ENCODE measurements at regions not wholly inside any gene's neighbourhood (a gene's known extent, or its start where the extent isn't known, plus 50 kb on each side); places are given as distances from the start of the nearest gene placed in this dataset.

DNA sequence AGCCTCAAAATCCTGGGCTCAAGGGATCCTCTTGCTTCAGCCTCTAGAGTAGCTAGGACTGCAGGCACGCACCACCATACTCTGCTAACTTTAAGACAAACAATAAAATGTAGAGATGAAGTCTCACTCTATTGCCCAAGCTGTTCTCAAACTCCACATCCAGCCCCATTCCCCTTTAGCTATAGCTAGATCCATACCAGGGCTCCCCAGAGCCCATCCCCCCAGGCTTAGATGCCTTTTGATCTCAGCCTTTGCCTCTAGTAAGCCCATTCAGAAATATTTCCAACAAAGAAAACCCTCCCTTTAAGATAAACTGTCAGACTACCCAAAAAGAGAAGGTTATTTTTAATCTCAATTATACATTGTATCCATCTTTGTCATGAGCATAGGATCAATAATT is 325.4 kb downstream of the CHRM3 start:
- no peak for TF ChIP-seq EZH2 (IDR thresholded peaks at IDR 0.05)
- no peak for TF ChIP-seq CTCF (IDR thresholded peaks at IDR 0.05)
